KMS-11 (cell line): ENCODE measurements at regions not wholly inside any gene's neighbourhood (a gene's known extent, or its start where the extent isn't known, plus 50 kb on each side); places are given as distances from the start of the nearest gene placed in this dataset.
"Not testable (repeated sequence)": the region's sequence is repeated elsewhere in the genome, so short reads cannot be mapped to it uniquely, and the experiment has no call there.

Experiments used
- H2AFZ ChIP-seq: fragments of 200-600 bp; sonication (generic); 2 replicates; pipeline ENCODE4 v1.6.1; 2016; ENCODE audit warnings: antibody characterized with exemption, mixed run types, low read depth
- H3K27ac ChIP-seq: fragments of 200-600 bp; sonication (generic); 2 replicates; pipeline ENCODE4 v1.6.1; 2016; ENCODE audit warnings: mild to moderate bottlenecking, mixed run types
- H3K27me3 ChIP-seq: fragments of 200-600 bp; sonication (generic); 2 replicates; pipeline ENCODE4 v1.6.1; 2017; ENCODE audit warnings: mild to moderate bottlenecking, low read depth, mixed run types, moderate library complexity; ENCODE audit not compliant: insufficient read depth
- H3K36me3 ChIP-seq: fragments of 200-600 bp; sonication (generic); 2 replicates; pipeline ENCODE4 v1.6.1; 2017; ENCODE audit warnings: mild to moderate bottlenecking, mixed run types; ENCODE audit not compliant: insufficient read depth
- H3K4me1 ChIP-seq: fragments of 200-600 bp; sonication (generic); 2 replicates; pipeline ENCODE4 v1.6.1; 2016; ENCODE audit warnings: mild to moderate bottlenecking, low read depth, mixed run types; ENCODE audit not compliant: poor library complexity, severe bottlenecking
- H3K4me2 ChIP-seq: fragments of 200-600 bp; sonication (generic); 2 replicates; pipeline ENCODE4 v1.7.0; 2016; ENCODE audit warnings: mild to moderate bottlenecking, mixed run types
- H3K4me3 ChIP-seq: fragments of 200-600 bp; sonication (generic); IDR thresholded peaks from 2 replicates; pipeline ENCODE4 v1.6.1; 2017; ENCODE audit warnings: low read depth, low read length, mixed read lengths; ENCODE audit not compliant: insufficient read depth
- H3K79me2 ChIP-seq: fragments of 200-600 bp; sonication (generic); 2 replicates; pipeline ENCODE4 v1.6.1; 2016; ENCODE audit warnings: low read depth, mixed run types; ENCODE audit not compliant: insufficient read depth
- H3K9ac ChIP-seq: fragments of 200-600 bp; sonication (generic); 2 replicates; pipeline ENCODE4 v1.6.1; 2016; ENCODE audit warnings: mild to moderate bottlenecking, mixed run types
- H4K20me1 ChIP-seq: fragments of 200-600 bp; sonication (generic); 2 replicates; pipeline ENCODE4 v1.6.1; 2016; ENCODE audit warnings: mild to moderate bottlenecking, mixed run types; ENCODE audit not compliant: insufficient read depth
- CTCF ChIP-seq: fragments of 200-600 bp; sonication (generic); conservative IDR thresholded peaks from 2 replicates; pipeline ENCODE4 v1.6.1; 2017; ENCODE audit warnings: low read depth, mild to moderate bottlenecking, antibody characterized with exemption, low read length, moderate library complexity, mixed read lengths

- no peaks in the 10 kb centered on the region for H3K27me3 ChIP-seq
- no peaks in the 10 kb centered on the region for H3K36me3 ChIP-seq
- H3K4me2 ChIP-seq: no peak overlapping the region
- H2AFZ ChIP-seq: no peak overlapping the region
- TF ChIP-seq CTCF: no peak
- H3K27ac ChIP-seq: no peak overlapping the region
- no peak overlapping the region for H3K4me3 ChIP-seq
- no peak overlapping the region for H3K9ac ChIP-seq
- H4K20me1 ChIP-seq: no peaks in the 10 kb centered on the region
- H3K79me2 ChIP-seq: no peaks in the 10 kb centered on the region
- H3K4me1 ChIP-seq: no peaks in the 10 kb centered on the region
Measured at GRCh38 chr18:22525313-22525712, 107.6 kb upstream of the CTAGE1 start.

GRCh38 chr18:22525883-22526282 is 108.2 kb upstream of the CTAGE1 start:
- H3K79me2 ChIP-seq: no peaks in the 10 kb centered on the region
- H3K36me3 ChIP-seq: no peaks in the 10 kb centered on the region
- no peaks in the 10 kb centered on the region for H3K4me1 ChIP-seq
- TF ChIP-seq CTCF: no peak
- H2AFZ ChIP-seq: no peak overlapping the region
- no peaks in the 10 kb centered on the region for H3K27me3 ChIP-seq
- no peak overlapping the region for H3K4me2 ChIP-seq
- H3K9ac ChIP-seq: no peak overlapping the region
- H3K27ac ChIP-seq: no peak overlapping the region
- H3K4me3 ChIP-seq: no peak overlapping the region
- no peaks in the 10 kb centered on the region for H4K20me1 ChIP-seq

GRCh38 chr18:22528291-22528690 is 110.6 kb upstream of the CTAGE1 start:
- Histone ChIP-seq H3K36me3 (no peaks in the 10 kb centered on the region), H2AFZ (no peak overlapping the region), H3K79me2 (no peaks in the 10 kb centered on the region), H3K27ac (no peak overlapping the region), H3K9ac (no peak overlapping the region), H3K27me3 (no peaks in the 10 kb centered on the region), H3K4me2 (no peak overlapping the region), H3K4me3 (no peak overlapping the region), H3K4me1 (no peaks in the 10 kb centered on the region), H4K20me1 (no peaks in the 10 kb centered on the region)
- TF ChIP-seq CTCF: no peak

GRCh38 chr18:22534706-22535105 is 117.0 kb upstream of the CTAGE1 start:
- H3K4me1 ChIP-seq, H3K4me3 ChIP-seq, H3K27ac ChIP-seq, H2AFZ ChIP-seq, H3K9ac ChIP-seq, H3K36me3 ChIP-seq, H4K20me1 ChIP-seq, H3K79me2 ChIP-seq, H3K4me2 ChIP-seq, H3K27me3 ChIP-seq: not testable (repeated sequence)

- H3K36me3 ChIP-seq: no peaks in the 10 kb centered on the region
- no peak overlapping the region for H2AFZ ChIP-seq
- no peaks in the 10 kb centered on the region for H3K79me2 ChIP-seq
- no peaks in the 10 kb centered on the region for H3K27me3 ChIP-seq
- no peaks in the 10 kb centered on the region for H4K20me1 ChIP-seq
- H3K4me3 ChIP-seq: no peak overlapping the region
- no peak overlapping the region for H3K9ac ChIP-seq
- H3K27ac ChIP-seq: no peak overlapping the region
- no peak for TF ChIP-seq CTCF
- H3K4me1 ChIP-seq: no peaks in the 10 kb centered on the region
- H3K4me2 ChIP-seq: no peak overlapping the region
Measured at GRCh38 chr18:22536558-22536957, 118.8 kb upstream of the CTAGE1 start.
